CD4-positive, alpha-beta T cell (primary cell): ENCODE measurements at regions not wholly inside any gene's neighbourhood (a gene's known extent, or its start where the extent isn't known, plus 50 kb on each side); places are given as distances from the start of the nearest gene placed in this dataset.

ENCODE experiments used
- ATAC-seq: fragments of 200-7000 bp; cut with Tn5 transposase; one replicate; pipeline ENCODE4 v1.10.0; 2022; ENCODE audit warnings: mild to moderate bottlenecking; ENCODE audit not compliant: poor library complexity
- CTCF ChIA-PET: fragments of 350-600 bp; sonication (Branson Sonifier 250); formaldehyde crosslinking; loops from one replicate; lab custom pipeline; 2021; ENCODE audit warnings: antibody characterized with exemption, inconsistent platforms; lab: Charles Lee
- POLR2A ChIA-PET: fragments of 350-600 bp; sonication (Branson Sonifier 250); formaldehyde crosslinking; loops from one replicate; lab custom pipeline; 2021; ENCODE audit warnings: antibody characterized with exemption, inconsistent platforms; lab: Charles Lee
- DNase-seq, 14 experiments: peaks; one replicate each; pipeline ENCODE4 v3.0.0-alpha.2; 2013 to 2020; ENCODE audit warnings: mixed read lengths in 2 of 14
- H3K27ac ChIP-seq, 2 donors: one replicate each; pipeline versions ENCODE4 v1.5.1 to v1.7.0; 2013; ENCODE audit warnings: low read length in 2 of 2, low read depth in 1 of 2, mild to moderate bottlenecking in 1 of 2
- H3K27me3 ChIP-seq, 2 experiments: 1 replicate in 1 of 2; 2 replicates in 1 of 2; pipeline versions ENCODE4 v1.6.1 to v1.7.0; 2013; ENCODE audit warnings: low read length in 2 of 2, control low read depth in 1 of 2, mild to moderate bottlenecking in 1 of 2, moderate library complexity in 1 of 2; ENCODE audit not compliant: insufficient read depth in 2 of 2, control insufficient read depth in 1 of 2
- H3K36me3 ChIP-seq: one replicate; pipeline ENCODE4 v1.6.1; 2013; ENCODE audit warnings: low read length, control low read depth; ENCODE audit not compliant: insufficient read depth
- H3K4me1 ChIP-seq: one replicate; pipeline ENCODE4 v1.6.1; 2013; ENCODE audit warnings: low read length, control low read depth; ENCODE audit not compliant: insufficient read depth
- H3K4me3 ChIP-seq: one replicate; pipeline ENCODE4 v1.5.1; 2013; ENCODE audit warnings: mild to moderate bottlenecking, low read length, moderate library complexity
- H3K9me3 ChIP-seq, 2 experiments: 1 replicate in 1 of 2; 2 replicates in 1 of 2; pipeline versions ENCODE4 v1.6.1 to v1.7.0; 2013; ENCODE audit warnings: low read length in 2 of 2, mild to moderate bottlenecking in 2 of 2, control low read depth in 1 of 2, moderate library complexity in 1 of 2; ENCODE audit not compliant: control insufficient read depth in 1 of 2, insufficient read depth in 1 of 2
- H3K27ac Mint-ChIP-seq: one replicate; pipeline ENCODE4 v1.8.0; 2020; ENCODE audit warnings: mixed read lengths
- H3K27me3 Mint-ChIP-seq: one replicate; pipeline ENCODE4 v1.8.0; 2021; ENCODE audit warnings: mixed read lengths
- H3K36me3 Mint-ChIP-seq: one replicate; pipeline ENCODE4 v1.8.0; 2021; ENCODE audit warnings: low read depth, mixed read lengths
- H3K4me1 Mint-ChIP-seq: one replicate; pipeline ENCODE4 v1.8.0; 2021; ENCODE audit warnings: low read depth, mixed read lengths
- H3K4me3 Mint-ChIP-seq: one replicate; pipeline ENCODE4 v1.8.0; 2020; ENCODE audit warnings: mild to moderate bottlenecking, mixed read lengths
- H3K9me3 Mint-ChIP-seq: one replicate; pipeline ENCODE4 v1.8.0; 2020; ENCODE audit warnings: mixed read lengths
- intact Hi-C, 2 experiments: fragments of 100-400 bp; cut with DNase I in 1 of 2; cut with micrococcal nuclease in 1 of 2; formaldehyde crosslinking; loops; one replicate each; pipeline versions ENCODE4 v1.15.1 to v1.9.0; 2023 to 2025; cut with DNase I, micrococcal nuclease
- TF ChIP-seq, protein P1 (sequence below): fragments of 200-600 bp; IDR thresholded peaks from one replicate; pipeline ENCODE4 v1.8.0; 2022; ENCODE audit warnings: antibody characterized with exemption, mild to moderate bottlenecking

DNA sequence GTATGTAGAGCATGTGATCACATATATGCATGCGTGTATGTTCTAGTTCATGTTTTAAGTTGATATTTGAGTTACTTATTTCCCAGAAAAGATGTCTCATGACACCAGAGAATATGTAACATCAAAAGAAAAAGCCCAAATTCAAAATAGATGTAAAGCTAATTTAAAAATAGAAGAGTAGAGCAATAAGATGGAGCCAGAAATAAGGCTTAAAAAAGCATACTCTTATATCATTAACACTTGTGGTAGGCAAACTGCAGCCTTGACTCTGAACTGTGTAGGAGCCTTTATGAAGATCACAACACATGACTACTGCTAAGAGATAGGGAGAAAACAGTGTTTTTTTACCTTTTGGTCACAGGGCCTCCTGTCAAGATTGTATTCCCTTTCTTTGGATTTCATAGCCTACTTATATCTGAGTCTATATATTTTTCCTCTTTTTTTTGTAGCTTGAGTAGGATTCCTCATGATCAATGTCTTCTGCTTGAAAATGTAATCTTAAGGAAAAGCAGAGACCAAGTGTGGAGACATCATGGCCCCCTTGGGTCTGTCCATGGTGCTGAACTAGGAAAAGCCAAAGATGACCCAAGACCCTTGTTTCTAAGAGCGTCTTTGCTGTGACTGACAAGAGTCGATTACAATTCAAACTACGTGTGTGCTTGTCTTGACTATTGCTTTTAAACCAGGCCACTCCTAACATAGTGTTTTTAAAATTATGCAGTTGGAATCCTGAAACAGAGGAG is 390.4 kb downstream of the SHISA9 start:
- H3K27me3 ChIP-seq: no peaks in the 10 kb centered on the region
- no peak overlapping the region for H3K4me3 ChIP-seq
- Mint-ChIP-seq H3K36me3 (no peaks in the 10 kb centered on the region), H3K27ac (no peak overlapping the region), H3K27me3 (peaks cover 13% of the 10 kb centered on the region), H3K9me3 (peaks cover 10% of the 10 kb centered on the region), H3K4me3 (no peak overlapping the region), H3K4me1 (no peaks in the 10 kb centered on the region)
- DNase-seq: no peak
- CTCF ChIA-PET: no interaction called here
- H3K27ac ChIP-seq: no peak overlapping the region
- H3K36me3 ChIP-seq: no peaks in the 10 kb centered on the region
- H3K4me1 ChIP-seq: no peaks in the 10 kb centered on the region
- ATAC-seq: no peak
- intact Hi-C loops: no loop called here
- TF ChIP-seq, protein P1, sequence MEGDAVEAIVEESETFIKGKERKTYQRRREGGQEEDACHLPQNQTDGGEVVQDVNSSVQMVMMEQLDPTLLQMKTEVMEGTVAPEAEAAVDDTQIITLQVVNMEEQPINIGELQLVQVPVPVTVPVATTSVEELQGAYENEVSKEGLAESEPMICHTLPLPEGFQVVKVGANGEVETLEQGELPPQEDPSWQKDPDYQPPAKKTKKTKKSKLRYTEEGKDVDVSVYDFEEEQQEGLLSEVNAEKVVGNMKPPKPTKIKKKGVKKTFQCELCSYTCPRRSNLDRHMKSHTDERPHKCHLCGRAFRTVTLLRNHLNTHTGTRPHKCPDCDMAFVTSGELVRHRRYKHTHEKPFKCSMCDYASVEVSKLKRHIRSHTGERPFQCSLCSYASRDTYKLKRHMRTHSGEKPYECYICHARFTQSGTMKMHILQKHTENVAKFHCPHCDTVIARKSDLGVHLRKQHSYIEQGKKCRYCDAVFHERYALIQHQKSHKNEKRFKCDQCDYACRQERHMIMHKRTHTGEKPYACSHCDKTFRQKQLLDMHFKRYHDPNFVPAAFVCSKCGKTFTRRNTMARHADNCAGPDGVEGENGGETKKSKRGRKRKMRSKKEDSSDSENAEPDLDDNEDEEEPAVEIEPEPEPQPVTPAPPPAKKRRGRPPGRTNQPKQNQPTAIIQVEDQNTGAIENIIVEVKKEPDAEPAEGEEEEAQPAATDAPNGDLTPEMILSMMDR: no peak
- POLR2A ChIA-PET: no interaction called here
- peaks cover 0 to 3% of the 10 kb centered on the region in 2 experiments for H3K9me3 ChIP-seq

DNA sequence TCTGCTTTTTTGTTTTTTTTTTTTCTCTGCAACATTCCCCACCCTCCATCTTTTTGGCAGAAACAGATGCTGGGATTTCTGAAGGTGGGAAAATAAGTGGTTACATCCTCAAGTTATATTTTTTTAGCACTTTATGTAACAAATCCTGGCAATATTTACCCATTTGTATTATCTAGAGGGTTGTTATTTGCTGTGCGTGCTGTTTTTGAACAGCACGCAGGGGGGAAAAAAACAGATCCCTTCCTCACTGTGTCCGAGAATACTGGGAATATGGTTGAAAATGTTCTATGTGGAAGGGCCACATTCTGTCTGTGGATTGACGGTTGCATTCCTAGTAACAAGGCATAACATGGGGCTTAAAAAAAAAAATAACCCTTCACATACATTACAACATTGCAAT is 394.8 kb downstream of the SHISA9 start:
- H3K9me3 Mint-ChIP-seq: peaks cover 4% of the 10 kb centered on the region
- no peak overlapping the region for H3K27ac ChIP-seq
- DNase-seq: no peak
- H3K36me3 ChIP-seq: no peaks in the 10 kb centered on the region
- peaks cover 5% of the 10 kb centered on the region for H3K27me3 Mint-ChIP-seq
- no peaks in the 10 kb centered on the region for H3K36me3 Mint-ChIP-seq
- CTCF ChIA-PET: interaction anchor here (0.6 kb wide), 1 partner anchor 522 kb away, joined by 4 read pairs; no protein-coding TSS in a partner anchor
- no peak overlapping the region for H3K4me3 Mint-ChIP-seq
- H3K4me3 ChIP-seq: no peak overlapping the region
- TF ChIP-seq, protein P1: no peak
- H3K27me3 ChIP-seq: no peaks in the 10 kb centered on the region
- no peak overlapping the region for H3K27ac Mint-ChIP-seq
- POLR2A ChIA-PET: no interaction called here
- no peaks in the 10 kb centered on the region for H3K4me1 Mint-ChIP-seq
- intact Hi-C loops: no loop called here
- H3K4me1 ChIP-seq: no peaks in the 10 kb centered on the region
- ATAC-seq: no peak
- H3K9me3 ChIP-seq: peaks cover 0 to 7% of the 10 kb centered on the region in 2 experiments

DNA sequence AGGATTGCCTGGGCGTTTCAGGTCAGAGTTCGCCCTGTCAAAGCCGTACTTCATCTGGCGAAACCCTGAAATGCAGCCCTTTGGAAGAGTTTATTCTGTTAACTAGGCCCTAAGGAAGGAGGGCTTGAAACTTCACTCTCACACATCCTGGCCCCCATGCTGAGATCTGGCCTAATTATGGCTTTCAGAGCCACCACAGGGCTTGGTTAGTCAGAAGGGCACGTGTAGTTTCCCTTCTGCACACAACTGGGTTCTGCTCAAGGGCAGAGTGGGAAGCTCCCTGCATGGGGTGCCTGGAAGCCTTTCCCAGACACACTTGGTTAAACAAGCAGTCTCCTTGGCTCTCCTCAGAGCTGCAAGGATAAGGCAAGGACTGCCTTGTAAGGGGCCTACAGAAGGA is 397.3 kb downstream of the SHISA9 start:
- TF ChIP-seq, protein P1: no peak
- H3K27ac Mint-ChIP-seq: no peak overlapping the region
- intact Hi-C loops: no loop called here
- no peak overlapping the region for H3K4me3 ChIP-seq
- no peaks in the 10 kb centered on the region for H3K36me3 ChIP-seq
- CTCF ChIA-PET: no interaction called here
- POLR2A ChIA-PET: no interaction called here
- no peak for DNase-seq
- H3K4me3 Mint-ChIP-seq: no peak overlapping the region
- peaks cover 0 to 7% of the 10 kb centered on the region in 2 experiments for H3K9me3 ChIP-seq
- no peaks in the 10 kb centered on the region for H3K4me1 ChIP-seq
- no peaks in the 10 kb centered on the region for H3K4me1 Mint-ChIP-seq
- H3K27ac ChIP-seq: no peak overlapping the region
- ATAC-seq: no peak
- no peaks in the 10 kb centered on the region for H3K27me3 ChIP-seq
- no peaks in the 10 kb centered on the region for H3K27me3 Mint-ChIP-seq
- no peaks in the 10 kb centered on the region for H3K36me3 Mint-ChIP-seq
- peaks cover 2% of the 10 kb centered on the region for H3K9me3 Mint-ChIP-seq
